Skeletal muscle cell (primary cell): ENCODE measurements at regions not wholly inside any gene's neighbourhood (a gene's known extent, or its start where the extent isn't known, plus 50 kb on each side); places are given as distances from the start of the nearest gene placed in this dataset.
"Not testable (repeated sequence)": the region's sequence is repeated elsewhere in the genome, so short reads cannot be mapped to it uniquely, and the experiment has no call there.

Source experiments
- DNase-seq: peaks from one replicate; pipeline ENCODE4 v3.0.0-alpha.2; 2010; ENCODE audit warnings: low read depth
- H3K4me3 ChIP-seq: 2 replicates; pipeline ENCODE4 v1.5.1; 2011; ENCODE audit warnings: low read depth, mild to moderate bottlenecking, control low read depth, low read length, moderate library complexity

GRCh38 chr2:183684686-183685085 lies 560.4 kb downstream of the NUP35 start:
- H3K4me3 ChIP-seq = no peak overlapping the region
- DNase-seq = no peak

DNA sequence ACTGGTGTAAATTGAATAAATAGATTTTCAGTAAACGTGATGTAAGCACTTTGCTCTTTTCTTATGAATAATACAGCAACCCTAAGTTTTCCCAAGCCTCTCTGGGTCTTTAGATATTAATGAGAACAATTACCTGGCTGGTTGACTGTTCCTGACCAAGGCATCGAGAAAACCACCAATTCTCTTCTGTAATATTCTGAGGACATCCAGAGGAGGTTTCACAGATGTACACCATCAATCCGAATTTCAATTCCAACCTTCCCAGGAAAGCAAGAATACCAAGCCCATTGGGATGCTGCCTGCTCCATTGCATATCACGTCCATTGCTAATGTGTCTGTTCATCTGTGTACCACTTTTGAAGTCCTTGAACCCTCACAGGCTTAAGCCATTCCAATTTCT lies 571.8 kb downstream of the NUP35 start:
- DNase-seq = no peak
- no peak overlapping the region for H3K4me3 ChIP-seq

- no peak overlapping the region for H3K4me3 ChIP-seq
- DNase-seq = no peak
Measured at GRCh38 chr2:183709829-183710228, 585.6 kb downstream of the NUP35 start.

DNA sequence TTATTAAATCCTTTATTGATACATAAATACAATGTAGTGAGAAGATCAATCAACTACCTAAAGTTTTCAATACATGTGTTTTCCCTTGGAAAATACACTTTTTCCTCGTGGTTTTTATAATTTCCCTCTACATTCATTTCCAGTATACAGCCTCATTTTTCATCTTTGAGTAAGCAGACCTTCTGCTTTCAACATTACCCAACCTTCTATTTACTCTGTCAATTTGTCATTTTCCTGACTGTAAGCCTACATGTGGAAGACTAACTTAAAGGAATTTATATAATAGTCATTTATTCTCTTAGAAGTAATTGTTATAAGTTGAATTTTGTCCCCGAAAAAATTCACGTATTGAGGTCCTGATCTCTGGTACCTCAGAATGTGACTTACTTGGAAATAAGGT lies 594.0 kb downstream of the NUP35 start:
- H3K4me3 ChIP-seq = no peak overlapping the region
- no peak for DNase-seq

- DNase-seq = no peak
- no peak overlapping the region for H3K4me3 ChIP-seq
Measured at GRCh38 chr2:183723278-183723677, 599.0 kb downstream of the NUP35 start.

DNA sequence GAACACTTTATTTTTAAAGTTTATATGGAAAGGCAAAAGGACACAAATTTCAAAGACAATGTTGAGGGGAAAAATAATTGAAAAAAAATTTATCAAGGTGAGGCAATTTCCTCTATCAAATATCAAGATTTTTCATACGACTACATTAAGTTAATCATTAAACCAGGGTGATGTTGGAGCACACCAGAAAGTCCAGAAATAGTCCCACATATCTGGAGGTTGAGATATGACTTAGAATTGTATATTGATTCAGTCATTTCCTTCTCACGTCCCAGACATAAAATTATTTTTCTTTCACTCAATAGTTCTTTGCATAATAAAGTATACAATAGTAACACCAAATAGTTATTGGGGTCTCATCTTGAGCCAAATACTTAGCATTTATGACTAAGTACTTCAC lies 605.1 kb downstream of the NUP35 start:
- no peak overlapping the region for H3K4me3 ChIP-seq
- DNase-seq = no peak

DNA sequence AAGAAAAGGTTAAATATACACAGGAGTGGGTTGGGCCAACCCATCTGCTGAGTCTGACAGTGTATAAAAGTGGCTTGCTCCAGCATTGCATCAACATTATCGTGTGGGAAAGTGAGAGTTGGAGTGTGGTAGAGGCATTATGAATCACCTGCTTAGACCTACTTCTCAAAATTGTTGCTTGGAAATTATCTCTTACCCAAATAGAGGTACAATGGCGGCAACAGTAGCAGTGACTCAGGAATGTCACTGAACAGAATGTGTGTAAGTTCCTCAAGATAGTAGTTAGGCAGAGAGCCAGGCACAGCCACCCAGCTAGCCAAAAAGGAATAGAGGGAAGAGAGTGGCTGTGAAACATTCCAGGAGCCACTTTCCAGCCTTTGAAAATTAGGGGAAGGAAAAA lies 616.0 kb downstream of the NUP35 start:
- DNase-seq = no peak
- H3K4me3 ChIP-seq = no peak overlapping the region

GRCh38 chr2:183752571-183752970 lies 628.3 kb downstream of the NUP35 start:
- H3K4me3 ChIP-seq = no peak overlapping the region
- DNase-seq = no peak

DNA sequence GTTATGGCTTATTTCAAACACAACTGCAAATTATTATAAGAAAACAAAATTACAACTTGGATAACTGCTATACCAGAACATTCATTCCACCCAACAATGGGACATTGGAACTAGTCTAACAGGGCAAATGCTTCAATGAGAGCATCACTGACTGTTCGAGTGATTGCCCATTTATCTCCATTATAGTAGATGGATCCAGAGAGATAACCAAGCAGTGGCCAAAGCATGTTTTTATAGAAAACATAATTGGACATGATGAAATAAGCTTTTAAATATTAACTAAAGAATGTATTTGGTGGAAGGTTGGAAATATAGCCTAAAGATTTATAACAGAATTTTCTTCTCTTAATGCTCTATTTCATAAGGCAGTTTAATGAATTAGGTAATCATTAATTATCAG lies 634.8 kb downstream of the NUP35 start:
- DNase-seq = no peak
- no peak overlapping the region for H3K4me3 ChIP-seq

GRCh38 chr2:183773775-183774174 lies 649.5 kb downstream of the NUP35 start:
- no peak overlapping the region for H3K4me3 ChIP-seq
- no peak for DNase-seq

DNA sequence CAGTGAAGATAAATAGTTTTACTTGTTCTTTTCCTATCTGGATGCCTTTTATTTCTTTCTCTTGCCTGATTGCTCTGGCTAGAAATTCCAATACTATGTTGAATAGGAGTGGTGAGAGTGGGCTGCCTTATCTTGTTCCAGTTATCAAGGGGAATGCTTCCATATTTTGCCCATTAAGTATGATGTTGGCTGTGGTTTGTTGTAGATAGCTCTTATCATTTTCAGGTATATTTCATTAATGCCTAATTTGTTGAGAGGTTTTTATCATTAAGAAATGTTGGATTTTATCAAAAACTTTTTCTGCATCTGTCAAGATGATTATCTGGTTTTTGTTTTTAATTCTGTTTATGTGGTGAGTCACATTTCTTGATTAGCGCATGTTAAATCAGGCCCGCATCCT lies 655.8 kb downstream of the NUP35 start:
- H3K4me3 ChIP-seq = no peak overlapping the region

DNA sequence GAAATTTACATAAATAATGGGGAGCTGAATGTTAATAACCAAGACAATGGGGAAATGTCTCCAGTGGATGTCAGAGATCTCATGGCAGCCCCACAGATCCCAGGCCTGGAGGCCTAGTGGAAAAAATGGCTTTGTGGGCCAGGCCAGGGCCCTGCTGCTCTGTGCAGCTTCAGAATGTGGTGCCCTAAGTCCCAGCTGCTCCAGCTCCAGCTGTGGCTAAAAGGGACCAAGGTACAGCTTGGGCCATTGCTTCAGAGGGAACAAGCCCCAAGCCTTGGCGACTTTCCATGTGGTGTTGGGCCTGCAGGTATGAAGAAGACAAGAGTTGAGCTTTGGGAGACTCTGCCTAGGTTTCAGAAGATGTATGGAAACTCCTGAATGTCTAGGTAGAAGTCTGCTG lies 658.2 kb downstream of the NUP35 start:
- H3K4me3 ChIP-seq = no peak overlapping the region
- DNase-seq = no peak

More for the DNA sequence above, 655.8 kb downstream of the NUP35 start:
- DNase-seq = no peak

GRCh38 chr2:183788796-183789195 lies 664.6 kb downstream of the NUP35 start:
- DNase-seq, H3K4me3 ChIP-seq: not testable (repeated sequence)

DNA sequence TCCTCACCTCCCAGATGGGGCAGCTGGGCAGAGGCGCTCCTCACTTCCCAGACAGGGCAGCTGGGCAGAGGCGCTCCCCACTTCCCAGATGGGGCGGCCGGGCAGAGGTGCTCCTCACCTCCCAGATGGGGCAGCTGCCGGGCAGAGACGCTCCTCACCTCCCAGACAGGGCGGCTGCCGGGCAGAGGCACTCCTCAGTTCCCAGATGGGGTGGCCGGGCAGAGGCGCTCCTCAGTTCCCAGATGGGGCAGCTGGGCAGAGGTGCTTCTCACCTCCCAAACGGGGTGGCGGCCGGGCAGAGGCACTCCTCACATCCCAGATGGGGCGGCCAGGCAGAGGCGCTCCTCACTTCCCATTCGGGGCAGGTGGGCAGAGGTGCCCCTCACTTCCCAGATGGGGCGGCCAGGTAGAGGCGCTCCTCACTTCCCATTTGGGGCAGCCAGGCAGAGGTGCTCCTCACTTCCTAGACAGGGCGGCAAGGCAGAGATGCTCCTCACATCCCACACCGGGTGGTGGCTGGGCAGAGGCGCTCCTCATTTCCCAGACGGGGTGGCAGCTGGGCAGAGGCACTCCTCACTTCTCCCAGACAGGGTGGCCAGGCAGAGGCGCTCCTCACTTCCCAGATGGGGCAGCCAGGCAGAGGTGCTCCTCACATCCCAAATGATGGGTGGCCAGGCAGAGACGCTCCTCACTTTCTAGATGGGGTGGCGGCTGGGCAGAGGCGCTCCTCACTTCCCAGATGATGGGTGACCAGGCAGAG lies 668.1 kb downstream of the NUP35 start:
- not testable (repeated sequence) for DNase-seq

DNA sequence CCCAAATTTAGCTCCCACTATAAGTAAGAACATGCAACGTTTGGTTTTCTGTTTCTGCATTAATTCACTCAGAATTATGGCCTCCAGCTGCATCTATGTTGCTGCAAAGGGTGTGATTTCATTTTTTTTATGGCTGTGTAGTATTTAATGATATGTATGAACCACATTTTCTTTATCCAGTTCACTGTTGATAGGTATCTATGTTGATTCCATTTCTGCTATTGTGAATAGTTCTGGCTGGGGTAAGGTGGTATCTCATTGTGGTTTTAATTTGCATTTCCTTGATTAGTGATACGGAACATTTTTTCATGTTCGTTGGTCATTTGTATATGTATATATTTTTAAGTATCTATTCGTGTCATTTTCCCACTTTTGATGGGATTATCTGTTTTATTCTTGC lies 674.3 kb downstream of the NUP35 start:
- DNase-seq = no peak
- no peak overlapping the region for H3K4me3 ChIP-seq

More for the DNA sequence above, 668.1 kb downstream of the NUP35 start:
- H3K4me3 ChIP-seq = not testable (repeated sequence)

GRCh38 chr2:183799761-183800160 lies 675.5 kb downstream of the NUP35 start:
- no peak for DNase-seq
- H3K4me3 ChIP-seq = no peak overlapping the region

- no peak for DNase-seq
Measured at GRCh38 chr2:183803596-183803995, 679.4 kb downstream of the NUP35 start.

DNA sequence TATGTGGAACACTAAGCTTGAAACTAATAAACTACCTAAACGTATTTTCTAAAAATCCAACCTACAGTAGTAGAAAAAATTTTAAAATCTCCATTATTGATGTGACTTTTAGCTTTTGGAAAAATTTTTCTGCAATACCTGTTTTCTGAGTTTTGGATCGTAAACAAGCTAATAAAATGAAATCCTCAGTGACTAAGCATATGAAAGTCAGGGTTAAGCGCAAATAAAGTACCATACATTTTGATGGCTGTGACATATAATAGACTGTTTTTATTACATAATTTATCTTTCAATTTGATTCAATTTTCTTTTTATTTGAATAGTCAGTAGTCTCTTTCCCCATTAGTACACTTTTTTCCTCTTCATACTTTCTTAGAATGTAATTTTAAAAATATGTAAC lies 683.6 kb downstream of the NUP35 start:
- DNase-seq = no peak
- H3K4me3 ChIP-seq = no peak overlapping the region

More at GRCh38 chr2:183803596-183803995, 679.4 kb downstream of the NUP35 start:
- H3K4me3 ChIP-seq = no peak overlapping the region

GRCh38 chr2:183809404-183809803 lies 685.2 kb downstream of the NUP35 start:
- H3K4me3 ChIP-seq = no peak overlapping the region
- no peak for DNase-seq

DNA sequence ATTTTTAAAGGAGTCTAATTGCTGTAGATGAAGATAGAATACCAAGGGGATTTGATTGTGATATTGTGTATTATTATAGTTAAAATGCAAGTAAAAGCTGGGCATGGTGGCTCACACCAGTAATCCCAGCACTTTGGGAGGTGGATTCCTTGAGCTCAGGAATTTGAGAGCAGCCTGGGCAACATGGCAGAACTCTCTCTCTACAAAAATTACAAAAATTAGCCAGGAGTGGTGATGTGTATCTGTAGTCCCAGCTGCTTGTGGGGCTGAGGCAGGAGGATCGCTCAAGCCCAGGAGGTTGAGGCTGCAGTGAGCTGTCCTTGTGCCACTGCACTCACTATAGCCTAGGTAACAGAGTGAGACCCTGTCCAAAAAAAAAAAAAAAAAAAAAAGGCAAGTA lies 687.0 kb downstream of the NUP35 start:
- DNase-seq = no peak
- no peak overlapping the region for H3K4me3 ChIP-seq

- DNase-seq = peak; percentile 8
- H3K4me3 ChIP-seq = no peak overlapping the region
Measured at GRCh38 chr2:183812091-183812490, 687.8 kb downstream of the NUP35 start.

DNA sequence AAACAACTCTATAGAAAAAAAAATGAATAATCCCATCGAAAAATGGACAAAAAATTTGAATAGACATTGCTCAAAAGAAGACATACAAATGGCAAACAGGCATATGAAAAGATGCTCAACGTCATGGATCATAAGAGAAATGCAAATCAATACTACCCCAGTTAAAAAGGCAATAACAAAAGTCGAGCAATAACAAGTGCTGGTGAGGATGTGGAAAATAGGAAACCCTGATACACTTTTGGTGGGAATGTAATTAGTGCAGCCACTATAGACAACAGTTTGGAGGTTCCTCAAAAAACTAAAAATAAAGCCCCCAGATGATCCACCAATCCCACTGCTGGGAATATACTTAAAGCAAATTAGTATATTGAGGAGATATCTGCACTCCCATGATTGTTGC lies 701.5 kb downstream of the NUP35 start:
- H3K4me3 ChIP-seq = no peak overlapping the region
- no peak for DNase-seq
